ENCODE measurements at regions not wholly inside any gene's neighbourhood (a gene's known extent, or its start where the extent isn't known, plus 50 kb on each side); places are given as distances from the start of the nearest gene placed in this dataset.

- Mint-ChIP-seq H3K27me3 (no peaks in the 10 kb centered on the region), H3K36me3 (ENCODE audit: low read depth) (no peaks in the 10 kb centered on the region), H3K4me3 (no peak overlapping the region), H3K27ac (no peak overlapping the region), H3K9me3 (no peaks in the 10 kb centered on the region), H3K4me1 (ENCODE audit: low read depth) (no peaks in the 10 kb centered on the region)
- intact Hi-C loops (cut with micrococcal nuclease): no loop called here
Measured at GRCh38 chr1:60235275-60235674, 161.7 kb upstream of the C1orf87 start.

DNA sequence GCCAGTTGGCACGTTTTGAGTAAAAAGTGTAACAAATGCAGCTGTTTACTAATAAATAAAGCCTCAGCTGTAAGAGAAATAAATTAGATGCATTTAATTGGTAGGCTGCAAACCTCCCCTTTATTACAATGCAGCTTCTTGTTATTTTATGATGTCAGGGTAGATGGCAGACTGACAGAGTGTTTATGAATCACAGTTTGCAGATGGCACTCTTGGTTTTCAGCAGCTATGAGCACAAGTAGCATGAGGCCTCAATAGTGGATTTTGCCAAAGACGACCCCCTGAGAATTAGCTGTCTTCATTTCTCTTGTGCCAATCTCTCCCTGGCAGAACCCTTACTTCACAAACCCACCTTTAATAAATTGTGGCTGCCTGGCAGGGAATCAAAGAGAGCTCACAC lies 161.2 kb upstream of the C1orf87 start:
- no peaks in the 10 kb centered on the region for H3K4me1 Mint-ChIP-seq (ENCODE audit: low read depth)
- H3K27me3 Mint-ChIP-seq: no peaks in the 10 kb centered on the region
- H3K27ac Mint-ChIP-seq: no peak overlapping the region
- no peaks in the 10 kb centered on the region for H3K36me3 Mint-ChIP-seq (ENCODE audit: low read depth)
- no peaks in the 10 kb centered on the region for H3K9me3 Mint-ChIP-seq
- intact Hi-C loops (cut with micrococcal nuclease): no loop called here
- no peak overlapping the region for H3K4me3 Mint-ChIP-seq

- intact Hi-C loops (cut with micrococcal nuclease): no loop called here
- Mint-ChIP-seq H3K9me3 (no peaks in the 10 kb centered on the region), H3K36me3 (ENCODE audit: low read depth) (no peaks in the 10 kb centered on the region), H3K27ac (no peak overlapping the region), H3K27me3 (no peaks in the 10 kb centered on the region), H3K4me1 (ENCODE audit: low read depth) (no peaks in the 10 kb centered on the region), H3K4me3 (no peak overlapping the region)
Measured at GRCh38 chr1:60229821-60230220, 156.3 kb upstream of the C1orf87 start.

- H3K4me3 Mint-ChIP-seq: no peak overlapping the region
- H3K36me3 Mint-ChIP-seq (ENCODE audit: low read depth): no peaks in the 10 kb centered on the region
- no peak overlapping the region for H3K27ac Mint-ChIP-seq
- H3K9me3 Mint-ChIP-seq: no peaks in the 10 kb centered on the region
- intact Hi-C loops (cut with micrococcal nuclease): no loop called here
- H3K4me1 Mint-ChIP-seq (ENCODE audit: low read depth): no peaks in the 10 kb centered on the region
- H3K27me3 Mint-ChIP-seq: no peaks in the 10 kb centered on the region
Measured at GRCh38 chr1:60228041-60228491, 154.5 kb upstream of the C1orf87 start.

DNA sequence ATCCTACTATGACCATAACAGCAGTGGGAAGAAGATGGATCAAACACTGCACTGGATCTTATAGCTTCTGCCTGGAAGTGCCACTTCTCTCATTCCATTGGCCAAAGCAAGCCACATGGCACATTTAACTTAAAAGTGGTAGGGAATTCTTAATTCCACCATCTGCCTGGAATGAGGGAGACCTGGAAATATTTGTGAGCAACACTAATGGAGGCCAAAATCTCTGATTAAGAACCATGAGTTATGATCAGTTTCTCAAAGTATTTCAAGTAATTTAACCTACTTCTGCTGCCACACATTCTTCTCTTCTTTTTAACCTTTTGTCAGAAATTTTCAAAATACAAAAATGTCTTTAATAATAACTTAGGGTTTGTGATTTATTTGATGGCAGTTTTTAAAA lies 154.0 kb upstream of the C1orf87 start:
- Mint-ChIP-seq H3K36me3 (ENCODE audit: low read depth) (no peaks in the 10 kb centered on the region), H3K27me3 (no peaks in the 10 kb centered on the region), H3K27ac (no peak overlapping the region), H3K4me3 (no peak overlapping the region), H3K4me1 (ENCODE audit: low read depth) (no peaks in the 10 kb centered on the region), H3K9me3 (no peaks in the 10 kb centered on the region)
- intact Hi-C loops (cut with micrococcal nuclease): no loop called here

GRCh38 chr1:60225486-60225885 lies 151.9 kb upstream of the C1orf87 start:
- no peaks in the 10 kb centered on the region for H3K4me1 Mint-ChIP-seq (ENCODE audit: low read depth)
- H3K9me3 Mint-ChIP-seq: no peaks in the 10 kb centered on the region
- no peaks in the 10 kb centered on the region for H3K27me3 Mint-ChIP-seq
- H3K27ac Mint-ChIP-seq: no peak overlapping the region
- H3K36me3 Mint-ChIP-seq (ENCODE audit: low read depth): no peaks in the 10 kb centered on the region
- intact Hi-C loops (cut with micrococcal nuclease): no loop called here
- no peak overlapping the region for H3K4me3 Mint-ChIP-seq

DNA sequence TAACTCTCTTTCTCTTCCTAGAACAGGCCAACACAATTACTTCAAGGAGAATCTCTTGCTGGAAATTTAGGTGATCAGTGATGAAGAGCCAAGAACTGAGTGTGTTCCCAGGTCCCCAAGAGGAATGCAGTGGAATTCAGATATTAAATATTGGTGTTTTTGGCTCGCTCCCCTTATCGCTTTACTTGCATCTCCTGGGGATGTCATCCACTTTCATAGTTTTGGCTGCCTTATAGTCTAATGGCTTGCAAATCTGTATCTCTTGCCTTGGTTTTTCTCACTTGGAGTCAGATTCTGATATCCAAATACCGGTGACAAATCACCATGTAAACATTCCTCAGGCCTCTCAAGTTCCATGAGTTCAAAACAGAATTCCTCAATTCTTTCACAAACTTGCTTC lies 151.0 kb upstream of the C1orf87 start:
- Mint-ChIP-seq H3K36me3 (ENCODE audit: low read depth) (no peaks in the 10 kb centered on the region), H3K27ac (no peak overlapping the region), H3K4me3 (no peak overlapping the region), H3K4me1 (ENCODE audit: low read depth) (no peaks in the 10 kb centered on the region), H3K27me3 (no peaks in the 10 kb centered on the region), H3K9me3 (peaks cover 6% of the 10 kb centered on the region)
- intact Hi-C loops (cut with micrococcal nuclease): no loop called here

DNA sequence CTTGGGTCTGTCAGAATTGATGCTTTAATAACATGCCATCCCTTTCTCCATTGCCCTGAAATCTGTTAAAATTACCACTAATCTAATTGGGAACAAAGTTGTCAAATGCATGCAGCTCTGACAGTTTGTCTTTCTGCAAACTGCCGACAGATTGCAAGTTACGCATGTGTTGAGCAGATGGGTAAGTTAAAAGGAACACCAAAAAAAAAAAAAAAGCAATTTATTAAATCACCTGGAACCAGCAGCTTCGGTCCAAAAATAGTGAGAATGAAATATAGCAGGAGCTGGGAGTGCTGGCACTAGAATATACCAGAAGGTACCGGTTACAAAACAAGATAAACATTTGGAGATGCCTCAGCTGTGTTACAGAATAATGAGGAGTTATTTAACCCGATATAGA lies 149.6 kb upstream of the C1orf87 start:
- Mint-ChIP-seq H3K9me3 (peaks cover 13% of the 10 kb centered on the region), H3K4me3 (no peak overlapping the region), H3K4me1 (ENCODE audit: low read depth) (no peaks in the 10 kb centered on the region), H3K27me3 (no peaks in the 10 kb centered on the region), H3K36me3 (ENCODE audit: low read depth) (no peaks in the 10 kb centered on the region), H3K27ac (no peak overlapping the region)
- intact Hi-C loops (cut with micrococcal nuclease): no loop called here

- Mint-ChIP-seq H3K27ac (no peak overlapping the region), H3K9me3 (peaks cover 15% of the 10 kb centered on the region), H3K4me3 (no peak overlapping the region), H3K36me3 (ENCODE audit: low read depth) (no peaks in the 10 kb centered on the region), H3K4me1 (ENCODE audit: low read depth) (no peaks in the 10 kb centered on the region), H3K27me3 (no peaks in the 10 kb centered on the region)
- intact Hi-C loops (cut with micrococcal nuclease): no loop called here
Measured at GRCh38 chr1:60222360-60223115, 149.0 kb upstream of the C1orf87 start.

- Mint-ChIP-seq H3K4me3 (no peak overlapping the region), H3K9me3 (peaks cover 31% of the 10 kb centered on the region), H3K4me1 (ENCODE audit: low read depth) (no peaks in the 10 kb centered on the region), H3K36me3 (ENCODE audit: low read depth) (no peaks in the 10 kb centered on the region), H3K27ac (no peak overlapping the region), H3K27me3 (no peaks in the 10 kb centered on the region)
- intact Hi-C loops (cut with micrococcal nuclease): no loop called here
Measured at GRCh38 chr1:60213253-60213652, 139.7 kb upstream of the C1orf87 start.

DNA sequence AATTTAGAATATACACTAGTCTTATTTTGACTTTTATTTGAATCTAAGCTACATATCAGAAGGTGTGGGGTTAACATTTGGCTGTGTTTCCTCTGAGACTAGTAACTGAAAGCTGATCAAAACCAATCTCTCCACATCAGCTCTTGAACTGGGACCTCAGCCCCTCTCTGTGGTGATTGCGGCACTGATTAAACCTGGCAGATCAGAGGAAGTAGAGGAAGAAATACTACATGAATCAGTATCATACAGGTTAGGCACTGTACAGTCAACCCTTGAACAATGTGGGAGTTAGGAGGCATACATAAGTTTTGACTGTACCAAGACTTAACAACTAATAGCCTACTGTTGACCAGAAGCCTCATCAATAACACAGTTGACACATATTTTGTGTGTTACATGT lies 122.5 kb upstream of the C1orf87 start:
- no peaks in the 10 kb centered on the region for H3K4me1 Mint-ChIP-seq (ENCODE audit: low read depth)

GRCh38 chr1:60185684-60186083 lies 112.1 kb upstream of the C1orf87 start:
- no peak overlapping the region for H3K4me3 Mint-ChIP-seq
- H3K36me3 Mint-ChIP-seq (ENCODE audit: low read depth): no peaks in the 10 kb centered on the region
- no peaks in the 10 kb centered on the region for H3K27me3 Mint-ChIP-seq
- H3K4me1 Mint-ChIP-seq (ENCODE audit: low read depth): no peaks in the 10 kb centered on the region
- intact Hi-C loops (cut with micrococcal nuclease): no loop called here
- no peak overlapping the region for H3K27ac Mint-ChIP-seq
- peaks cover 58% of the 10 kb centered on the region for H3K9me3 Mint-ChIP-seq

More for the DNA sequence above, 122.5 kb upstream of the C1orf87 start:
- H3K27ac Mint-ChIP-seq: no peak overlapping the region
- H3K36me3 Mint-ChIP-seq (ENCODE audit: low read depth): no peaks in the 10 kb centered on the region
- no peaks in the 10 kb centered on the region for H3K27me3 Mint-ChIP-seq
- H3K4me3 Mint-ChIP-seq: no peak overlapping the region
- H3K9me3 Mint-ChIP-seq: peaks cover 10% of the 10 kb centered on the region
- intact Hi-C loops (cut with micrococcal nuclease): no loop called here

DNA sequence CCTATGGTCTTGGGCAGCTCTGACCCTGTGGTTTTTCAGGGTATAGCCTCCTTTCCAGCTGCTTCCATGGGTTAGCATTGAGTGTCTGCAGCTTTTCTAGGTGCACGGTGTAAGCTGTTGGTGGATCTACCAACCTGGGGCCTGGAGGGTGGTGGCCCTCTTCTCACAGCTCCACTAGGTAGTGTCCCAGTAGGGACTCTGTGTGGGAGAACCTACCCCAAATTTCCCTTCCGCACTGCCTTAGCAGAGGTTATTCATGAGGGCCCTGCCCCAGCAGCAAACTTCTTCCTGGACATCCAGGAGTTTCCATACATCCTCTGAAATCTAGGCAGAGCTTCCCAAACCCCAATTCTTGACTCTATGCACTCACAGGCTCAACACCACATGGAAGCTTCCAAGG lies 111.0 kb upstream of the C1orf87 start:
- Mint-ChIP-seq H3K36me3 (ENCODE audit: low read depth) (no peaks in the 10 kb centered on the region), H3K27ac (no peak overlapping the region), H3K9me3 (peaks cover 58% of the 10 kb centered on the region), H3K4me1 (ENCODE audit: low read depth) (no peaks in the 10 kb centered on the region), H3K4me3 (no peak overlapping the region), H3K27me3 (no peaks in the 10 kb centered on the region)
- intact Hi-C loops (cut with micrococcal nuclease): no loop called here

DNA sequence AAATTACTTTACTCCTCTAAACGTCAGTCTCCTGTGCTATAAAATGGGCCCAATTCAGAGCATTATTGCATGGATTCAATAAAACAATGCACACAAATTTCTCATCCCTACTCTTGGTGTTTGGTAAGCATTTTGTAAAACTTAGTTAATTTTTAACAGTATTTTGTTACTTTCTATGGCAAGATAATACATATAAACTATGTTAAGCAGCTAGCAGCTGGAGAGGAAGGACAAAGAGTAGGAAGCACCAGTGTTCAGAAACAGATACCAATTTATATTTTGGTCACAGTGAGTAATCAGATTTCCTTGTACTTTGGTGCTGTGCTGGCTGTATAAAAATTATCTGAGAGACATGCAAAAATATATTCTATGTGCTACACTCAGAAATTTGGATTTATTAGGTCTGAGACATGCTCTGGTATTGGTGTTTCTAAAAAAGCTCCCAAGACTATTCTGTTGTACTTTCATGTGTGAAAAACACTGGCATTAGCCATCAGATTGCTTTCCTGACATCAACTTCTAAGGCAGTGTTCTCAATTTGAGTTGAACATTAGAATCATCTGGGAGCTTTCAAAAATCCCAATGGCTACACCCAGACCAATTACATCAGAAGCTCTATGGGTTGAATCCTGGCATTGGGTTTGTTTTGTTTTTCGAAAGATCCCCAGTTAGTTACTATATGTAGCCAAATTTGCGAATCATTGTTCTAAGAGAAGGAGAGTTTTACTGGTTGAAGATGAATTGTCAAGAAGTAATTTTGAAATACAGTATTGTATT lies 100.3 kb upstream of the C1orf87 start:
- H3K36me3 Mint-ChIP-seq (ENCODE audit: low read depth): no peaks in the 10 kb centered on the region
- H3K9me3 Mint-ChIP-seq: no peaks in the 10 kb centered on the region
- H3K27ac Mint-ChIP-seq: no peak overlapping the region
- no peaks in the 10 kb centered on the region for H3K4me1 Mint-ChIP-seq (ENCODE audit: low read depth)
- intact Hi-C loops (cut with micrococcal nuclease): no loop called here
- no peak overlapping the region for H3K4me3 Mint-ChIP-seq
- no peaks in the 10 kb centered on the region for H3K27me3 Mint-ChIP-seq
